Small intestine (tissue), 7 donors: ENCODE measurements at regions not wholly inside any gene's neighbourhood (a gene's known extent, or its start where the extent isn't known, plus 50 kb on each side); places are given as distances from the start of the nearest gene placed in this dataset.

Experiments used
- DNase-seq, 2 donors: peaks; one replicate each; pipeline versions ENCODE4 v3.0.0 to v3.0.0-alpha.2; 2013
- FAIRE-seq: peaks from 2 replicates; lab custom pipeline; 2012; peaks lifted over from hg19 to GRCh38; lab: Jason Lieb, UNC
- H3K27ac ChIP-seq, 3 donors: one replicate each; pipeline ENCODE4 v1.5.1; 2013; ENCODE audit warnings: low read length in 2 of 3, mild to moderate bottlenecking in 2 of 3, control low read depth in 1 of 3, inconsistent platforms in 1 of 3, low read depth in 1 of 3, moderate library complexity in 1 of 3
- H3K27me3 ChIP-seq, 3 donors: one replicate each; pipeline ENCODE4 v1.6.1; 2013; ENCODE audit warnings: low read length in 3 of 3, inconsistent platforms in 1 of 3; ENCODE audit not compliant: control insufficient read depth in 3 of 3, insufficient read depth in 3 of 3
- H3K36me3 ChIP-seq, 3 donors: one replicate each; pipeline ENCODE4 v1.6.1; 2013; ENCODE audit warnings: low read length in 3 of 3, inconsistent platforms in 1 of 3, low read depth in 1 of 3, mild to moderate bottlenecking in 1 of 3, moderate library complexity in 1 of 3; ENCODE audit not compliant: control insufficient read depth in 3 of 3, insufficient read depth in 2 of 3
- H3K4me1 ChIP-seq, 3 donors: one replicate each; pipeline ENCODE4 v1.6.1; 2013; ENCODE audit warnings: low read length in 2 of 3, inconsistent platforms in 1 of 3, low read depth in 1 of 3, mild to moderate bottlenecking in 1 of 3, moderate library complexity in 1 of 3; ENCODE audit not compliant: control insufficient read depth in 3 of 3, insufficient read depth in 2 of 3
- H3K4me3 ChIP-seq, 3 donors: one replicate each; pipeline ENCODE4 v1.5.1; 2013; ENCODE audit warnings: low read length in 3 of 3, control low read depth in 1 of 3, inconsistent platforms in 1 of 3, low read depth in 1 of 3, mild to moderate bottlenecking in 1 of 3, moderate library complexity in 1 of 3
- H3K9me3 ChIP-seq, 2 donors: one replicate each; pipeline ENCODE4 v1.6.1; 2013; ENCODE audit warnings: low read depth in 1 of 2, low read length in 1 of 2; ENCODE audit not compliant: control insufficient read depth in 2 of 2, insufficient read depth in 1 of 2
- WGBS, 3 donors: extraction: QIAGEN DNeasy Blood & Tissue Kit; methylation state at CpG; one replicate each; pipeline ENCODE4 v1.1.7; 2013; 5-methylcytosine and 5-hydroxymethylcytosine counted together
- donor health status: healthy with polysubstance abuse.
- donor health status: control.
- donor health status: control.
- donor health status: Bipolar disorder and iron deficiency.
- donor health status: healthy.

GRCh38 chr7:94236960-94237359 lies 157.7 kb upstream of the COL1A2 start:
- Histone ChIP-seq H3K36me3 (no peaks in the 10 kb centered on the region), H3K27me3 (no peaks in the 10 kb centered on the region), H3K4me1 (no peaks in the 10 kb centered on the region), H3K27ac (no peak overlapping the region), H3K9me3 (no peaks in the 10 kb centered on the region), H3K4me3 (no peak overlapping the region)
- DNase-seq (no peak), FAIRE-seq (no peak)
- 38 to 65% (median 56%) methylated on average over 2 of the region's 2 CpGs for WGBS, 3 donors

- no peak overlapping the region for H3K27ac ChIP-seq
- H3K9me3 ChIP-seq: no peaks in the 10 kb centered on the region
- H3K36me3 ChIP-seq: no peaks in the 10 kb centered on the region
- WGBS, 3 donors: 50 to 59% (median 50%) methylated on average over 3 of the region's 3 CpGs
- H3K4me1 ChIP-seq: no peaks in the 10 kb centered on the region
- no peak overlapping the region for H3K4me3 ChIP-seq
- no peaks in the 10 kb centered on the region for H3K27me3 ChIP-seq
- no peak for FAIRE-seq
- no peak for DNase-seq
Observed at GRCh38 chr7:94237417-94237816, 157.3 kb upstream of the COL1A2 start.

GRCh38 chr7:94239661-94240234 lies 154.9 kb upstream of the COL1A2 start:
- Histone ChIP-seq H3K4me1 (no peaks in the 10 kb centered on the region), H3K27ac (no peak overlapping the region), H3K4me3 (no peak overlapping the region), H3K36me3 (no peaks in the 10 kb centered on the region), H3K27me3 (no peaks in the 10 kb centered on the region), H3K9me3 (no peaks in the 10 kb centered on the region)
- no peak for DNase-seq
- WGBS, 3 donors: 51 to 56% (median 53%) methylated on average over 4 of the region's 4 CpGs
- no peak for FAIRE-seq

GRCh38 chr7:94240902-94241301 lies 153.8 kb upstream of the COL1A2 start:
- FAIRE-seq: no peak

GRCh38 chr7:94241402-94241925 lies 153.2 kb upstream of the COL1A2 start:
- Histone ChIP-seq H3K36me3 (no peaks in the 10 kb centered on the region), H3K4me1 (no peaks in the 10 kb centered on the region), H3K27ac (no peak overlapping the region), H3K9me3 (no peaks in the 10 kb centered on the region), H3K4me3 (no peak overlapping the region), H3K27me3 (no peaks in the 10 kb centered on the region)
- WGBS, 3 donors: 39 to 62% (median 51%) methylated on average over 3 of the region's 3 CpGs
- FAIRE-seq: no peak
- no peak for DNase-seq

More at GRCh38 chr7:94240902-94241301, 153.8 kb upstream of the COL1A2 start:
- Histone ChIP-seq H3K27me3 (no peaks in the 10 kb centered on the region), H3K9me3 (no peaks in the 10 kb centered on the region), H3K4me1 (no peaks in the 10 kb centered on the region), H3K27ac (no peak overlapping the region), H3K36me3 (no peaks in the 10 kb centered on the region), H3K4me3 (no peak overlapping the region)
- no peak for DNase-seq
- 79 to 86% (median 82%) methylated on average over 6 of the region's 6 CpGs for WGBS, 3 donors

GRCh38 chr7:94243066-94243711 lies 151.5 kb upstream of the COL1A2 start:
- Histone ChIP-seq H3K4me1 (no peaks in the 10 kb centered on the region), H3K4me3 (no peak overlapping the region), H3K9me3 (no peaks in the 10 kb centered on the region), H3K27me3 (no peaks in the 10 kb centered on the region), H3K36me3 (no peaks in the 10 kb centered on the region), H3K27ac (no peak overlapping the region)
- no peak for FAIRE-seq
- 86 to 89% (median 89%) methylated on average over 9 of the region's 9 CpGs for WGBS, 3 donors
- DNase-seq: no peak

- no peak for DNase-seq
- no peaks in the 10 kb centered on the region for H3K36me3 ChIP-seq
- H3K4me3 ChIP-seq: no peak overlapping the region
- no peaks in the 10 kb centered on the region for H3K9me3 ChIP-seq
- no peak overlapping the region for H3K27ac ChIP-seq
- no peaks in the 10 kb centered on the region for H3K27me3 ChIP-seq
- H3K4me1 ChIP-seq: no peaks in the 10 kb centered on the region
- no peak for FAIRE-seq
Observed at GRCh38 chr7:94244760-94245159, 149.9 kb upstream of the COL1A2 start.

GRCh38 chr7:94245500-94245899 lies 149.2 kb upstream of the COL1A2 start:
- no peaks in the 10 kb centered on the region for H3K9me3 ChIP-seq
- no peaks in the 10 kb centered on the region for H3K4me1 ChIP-seq
- DNase-seq: no peak
- H3K4me3 ChIP-seq: no peak overlapping the region
- no peak overlapping the region for H3K27ac ChIP-seq
- no peaks in the 10 kb centered on the region for H3K27me3 ChIP-seq
- no peaks in the 10 kb centered on the region for H3K36me3 ChIP-seq
- no peak for FAIRE-seq
- 86 to 88% (median 87%) methylated on average over 4 of the region's 4 CpGs for WGBS, 3 donors

- Histone ChIP-seq H3K9me3 (no peaks in the 10 kb centered on the region), H3K36me3 (no peaks in the 10 kb centered on the region), H3K4me1 (no peaks in the 10 kb centered on the region), H3K27me3 (no peaks in the 10 kb centered on the region), H3K4me3 (no peak overlapping the region), H3K27ac (no peak overlapping the region)
- FAIRE-seq: no peak
- no peak for DNase-seq
Observed at GRCh38 chr7:94247970-94248369, 146.7 kb upstream of the COL1A2 start.
